Cardiac muscle cell (in vitro differentiated cells and primary cell): ENCODE measurements at regions not wholly inside any gene's neighbourhood (a gene's known extent, or its start where the extent isn't known, plus 50 kb on each side); places are given as distances from the start of the nearest gene placed in this dataset.

Experiments
- DNase-seq, 2 donors: peaks; one replicate each; pipeline versions ENCODE4 v3.0.0 to v3.0.0-alpha.2; 2010 to 2017; ENCODE audit warnings: low read depth in 1 of 2, low spot score in 1 of 2
- H3K27ac ChIP-seq: fragments of 200-600 bp; sonication (generic); 2 replicates; pipeline ENCODE4 v1.5.1; 2016
- H3K27me3 ChIP-seq: fragments of 200-600 bp; sonication (generic); 2 replicates; pipeline ENCODE4 v1.6.0; 2016; ENCODE audit warnings: control low read depth
- H3K36me3 ChIP-seq: fragments of 200-600 bp; sonication (generic); 2 replicates; pipeline ENCODE4 v1.5.1; 2016; ENCODE audit warnings: control low read depth
- H3K4me1 ChIP-seq: fragments of 200-600 bp; sonication (generic); 2 replicates; pipeline ENCODE4 v1.8.1; 2017; ENCODE audit warnings: low read depth, mild to moderate bottlenecking, mixed run types
- H3K4me3 ChIP-seq: fragments of 200-600 bp; sonication (generic); 2 replicates; pipeline ENCODE4 v1.5.1; 2016; ENCODE audit warnings: mild to moderate bottlenecking
- H3K9me3 ChIP-seq: fragments of 200-600 bp; sonication (generic); 2 replicates; pipeline ENCODE4 v1.5.1; 2017; ENCODE audit warnings: low read depth, mild to moderate bottlenecking, control low read depth
- TF ChIP-seq, protein P1 (sequence below): IDR thresholded peaks from 2 replicates; pipeline ENCODE4 v1.5.1; 2012; ENCODE audit warnings: low read depth, mild to moderate bottlenecking, low read length

DNA sequence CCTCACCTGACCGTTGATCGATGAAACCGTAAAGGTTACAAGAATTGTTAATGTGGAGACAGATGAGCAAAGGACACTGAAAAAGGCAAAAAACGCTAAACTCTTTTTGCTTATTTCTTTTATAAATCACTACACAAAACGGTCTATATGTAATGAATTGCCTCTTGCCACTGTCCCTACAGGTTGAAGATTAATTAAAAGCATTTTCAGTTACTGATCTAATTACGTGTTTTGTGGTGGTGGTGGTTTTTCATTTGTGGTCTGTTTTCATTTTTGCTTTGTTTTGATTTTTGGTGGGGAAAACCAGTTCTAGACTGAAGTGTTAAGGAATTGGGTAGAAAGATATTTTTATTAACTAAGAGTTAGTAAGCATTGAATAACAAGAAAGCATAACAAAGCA, 299.2 kb upstream of the LRRN1 start:
- no peak overlapping the region for H3K27ac ChIP-seq
- H3K9me3 ChIP-seq = no peaks in the 10 kb centered on the region
- H3K4me1 ChIP-seq = no peaks in the 10 kb centered on the region
- no peak overlapping the region for H3K4me3 ChIP-seq
- H3K27me3 ChIP-seq = no peaks in the 10 kb centered on the region
- DNase-seq = no peak
- H3K36me3 ChIP-seq = no peaks in the 10 kb centered on the region
- TF ChIP-seq, protein P1, sequence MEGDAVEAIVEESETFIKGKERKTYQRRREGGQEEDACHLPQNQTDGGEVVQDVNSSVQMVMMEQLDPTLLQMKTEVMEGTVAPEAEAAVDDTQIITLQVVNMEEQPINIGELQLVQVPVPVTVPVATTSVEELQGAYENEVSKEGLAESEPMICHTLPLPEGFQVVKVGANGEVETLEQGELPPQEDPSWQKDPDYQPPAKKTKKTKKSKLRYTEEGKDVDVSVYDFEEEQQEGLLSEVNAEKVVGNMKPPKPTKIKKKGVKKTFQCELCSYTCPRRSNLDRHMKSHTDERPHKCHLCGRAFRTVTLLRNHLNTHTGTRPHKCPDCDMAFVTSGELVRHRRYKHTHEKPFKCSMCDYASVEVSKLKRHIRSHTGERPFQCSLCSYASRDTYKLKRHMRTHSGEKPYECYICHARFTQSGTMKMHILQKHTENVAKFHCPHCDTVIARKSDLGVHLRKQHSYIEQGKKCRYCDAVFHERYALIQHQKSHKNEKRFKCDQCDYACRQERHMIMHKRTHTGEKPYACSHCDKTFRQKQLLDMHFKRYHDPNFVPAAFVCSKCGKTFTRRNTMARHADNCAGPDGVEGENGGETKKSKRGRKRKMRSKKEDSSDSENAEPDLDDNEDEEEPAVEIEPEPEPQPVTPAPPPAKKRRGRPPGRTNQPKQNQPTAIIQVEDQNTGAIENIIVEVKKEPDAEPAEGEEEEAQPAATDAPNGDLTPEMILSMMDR = no peak

DNA sequence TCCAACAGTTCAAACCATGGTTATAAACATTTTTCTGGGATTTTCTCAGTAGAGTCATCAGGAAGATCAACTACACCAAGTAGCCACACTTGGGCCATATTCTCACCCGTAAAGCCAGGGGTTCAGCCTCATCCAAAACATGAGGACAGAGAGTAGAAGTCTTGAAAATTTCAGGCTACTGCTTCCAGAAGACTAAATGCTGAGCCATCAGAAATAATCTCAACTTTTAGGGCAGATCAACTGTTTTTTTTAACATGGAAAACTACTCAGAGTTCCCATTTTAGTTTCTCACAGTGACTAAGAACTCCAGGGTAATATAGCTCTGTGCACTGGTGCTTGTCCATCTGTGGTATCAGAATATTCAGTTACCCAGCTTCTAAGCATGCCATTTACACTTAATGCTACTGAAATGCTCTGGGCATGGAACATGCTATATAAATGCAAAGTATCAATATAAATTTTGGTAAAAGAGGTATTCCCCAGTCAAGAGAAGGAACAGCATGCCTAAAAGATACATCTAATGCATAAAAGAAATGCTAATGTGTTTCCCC, 300.1 kb upstream of the LRRN1 start:
- H3K36me3 ChIP-seq = no peaks in the 10 kb centered on the region
- no peak for DNase-seq
- H3K4me1 ChIP-seq = no peaks in the 10 kb centered on the region
- TF ChIP-seq, protein P1 = no peak
- H3K9me3 ChIP-seq = no peaks in the 10 kb centered on the region
- no peaks in the 10 kb centered on the region for H3K27me3 ChIP-seq
- no peak overlapping the region for H3K27ac ChIP-seq
- H3K4me3 ChIP-seq = no peak overlapping the region

DNA sequence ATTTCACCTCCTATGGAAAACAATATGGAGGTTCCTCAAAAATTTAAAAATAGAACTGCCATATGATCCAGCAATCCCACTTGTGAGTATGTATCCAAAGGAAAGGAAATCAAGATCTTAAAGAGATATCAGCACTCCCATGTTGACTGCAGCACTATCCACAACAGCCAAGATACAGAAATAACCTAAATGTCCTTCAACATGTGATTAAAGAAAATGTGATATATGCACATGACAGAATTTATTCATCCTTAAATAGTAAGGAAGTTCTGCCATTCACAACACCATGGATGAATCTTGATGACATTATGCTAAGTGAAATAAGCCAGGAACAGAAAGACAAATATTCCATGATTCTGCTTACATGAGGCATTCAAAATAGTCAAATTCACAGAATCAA, 303.6 kb upstream of the LRRN1 start:
- no peak overlapping the region for H3K27ac ChIP-seq
- H3K27me3 ChIP-seq = no peaks in the 10 kb centered on the region
- no peak for DNase-seq
- H3K36me3 ChIP-seq = no peaks in the 10 kb centered on the region
- TF ChIP-seq, protein P1 = no peak
- no peak overlapping the region for H3K4me3 ChIP-seq
- no peaks in the 10 kb centered on the region for H3K4me1 ChIP-seq
- H3K9me3 ChIP-seq = no peaks in the 10 kb centered on the region

DNA sequence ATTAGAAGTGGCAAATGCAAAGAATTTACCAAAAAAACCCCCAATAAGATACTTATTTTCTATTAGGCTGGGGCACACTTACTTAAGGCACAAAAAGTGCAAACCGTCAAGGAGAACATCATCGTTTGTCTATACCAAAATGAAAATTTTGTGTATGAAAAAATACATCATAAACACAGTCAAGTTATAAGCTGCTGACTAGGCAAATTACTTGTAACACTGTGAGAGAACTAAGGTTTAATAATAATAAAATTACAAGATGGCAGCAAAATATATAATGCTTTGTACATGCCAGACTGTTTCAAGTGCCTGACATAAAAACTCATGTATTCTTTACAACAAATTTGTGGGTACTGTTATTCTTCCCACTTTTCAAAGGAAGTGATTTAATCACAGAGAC, 297.2 kb upstream of the CRBN start:
- TF ChIP-seq, protein P1 = no peak
- H3K36me3 ChIP-seq = no peaks in the 10 kb centered on the region

DNA sequence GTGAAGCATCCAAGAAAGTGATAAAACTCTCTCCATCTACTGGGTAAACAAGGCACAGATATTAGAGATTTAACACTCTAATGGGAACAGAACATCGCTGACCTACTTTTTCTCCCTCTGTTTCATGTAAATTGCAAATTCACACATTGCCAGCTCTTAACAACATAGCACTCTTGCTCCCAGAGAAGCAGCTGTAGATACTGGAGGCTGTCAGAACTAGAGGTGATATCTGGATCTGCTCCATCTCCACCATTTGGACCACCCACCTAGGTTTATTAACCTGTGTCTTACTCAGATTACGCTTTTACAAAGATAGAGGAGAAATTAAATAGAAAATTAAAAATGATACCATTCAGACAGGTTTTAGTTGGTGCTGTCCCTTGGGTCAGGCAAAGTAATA, 289.1 kb upstream of the CRBN start:
- Histone ChIP-seq H3K27me3 (no peaks in the 10 kb centered on the region), H3K4me1 (no peaks in the 10 kb centered on the region), H3K27ac (no peak overlapping the region)

More for the DNA sequence above, 297.2 kb upstream of the CRBN start:
- Histone ChIP-seq H3K27me3 (no peaks in the 10 kb centered on the region), H3K9me3 (no peaks in the 10 kb centered on the region), H3K27ac (no peak overlapping the region), H3K4me1 (no peaks in the 10 kb centered on the region), H3K4me3 (no peak overlapping the region)
- DNase-seq = no peak

More for the DNA sequence above, 289.1 kb upstream of the CRBN start:
- Histone ChIP-seq H3K9me3 (no peaks in the 10 kb centered on the region), H3K4me3 (no peak overlapping the region), H3K36me3 (no peaks in the 10 kb centered on the region)
- TF ChIP-seq, protein P1 = no peak
- DNase-seq = no peak
